Left lobe of liver (tissue), 2 donors: ENCODE measurements at regions not wholly inside any gene's neighbourhood (a gene's known extent, or its start where the extent isn't known, plus 50 kb on each side); places are given as distances from the start of the nearest gene placed in this dataset.
"Not testable (repeated sequence)": the region's sequence is repeated elsewhere in the genome, so short reads cannot be mapped to it uniquely, and the experiment has no call there.

Source experiments
- ATAC-seq: fragments of 200-7000 bp; cut with Tn5 transposase; one replicate; pipeline ENCODE4 v1.9.1; 2020; ENCODE audit warnings: mild to moderate bottlenecking, moderate library complexity
- DNase-seq: peaks from one replicate; pipeline ENCODE4 v3.0.0-alpha.2; 2020; ENCODE audit warnings: low spot score
- donor health status: DM: no; HTN: no; CAD: no; lungs with moderate emphysema.
- donor health status: DM: no; HTN: yes; CAD: no.

DNA sequence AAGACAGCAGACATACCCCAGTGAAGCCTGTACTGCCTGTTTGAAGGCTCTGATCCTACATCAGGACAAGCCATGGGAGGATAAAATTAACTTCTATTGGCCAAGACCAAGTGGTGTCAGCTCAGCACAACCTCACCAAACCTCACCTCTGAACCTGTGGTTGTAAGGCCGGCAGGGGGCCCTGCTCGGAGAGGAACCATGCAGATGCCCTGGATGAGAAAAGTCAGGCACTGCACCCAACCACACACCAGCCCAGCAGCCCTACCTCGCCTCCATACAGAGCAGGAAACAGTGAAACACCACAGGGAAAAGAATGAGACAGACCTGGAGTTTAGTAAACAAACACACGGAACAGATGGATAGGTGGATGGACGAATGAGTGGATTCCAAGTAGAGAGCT, 70.0 kb upstream of the PAX7 start:
- DNase-seq (no peak), ATAC-seq (no peak)

DNA sequence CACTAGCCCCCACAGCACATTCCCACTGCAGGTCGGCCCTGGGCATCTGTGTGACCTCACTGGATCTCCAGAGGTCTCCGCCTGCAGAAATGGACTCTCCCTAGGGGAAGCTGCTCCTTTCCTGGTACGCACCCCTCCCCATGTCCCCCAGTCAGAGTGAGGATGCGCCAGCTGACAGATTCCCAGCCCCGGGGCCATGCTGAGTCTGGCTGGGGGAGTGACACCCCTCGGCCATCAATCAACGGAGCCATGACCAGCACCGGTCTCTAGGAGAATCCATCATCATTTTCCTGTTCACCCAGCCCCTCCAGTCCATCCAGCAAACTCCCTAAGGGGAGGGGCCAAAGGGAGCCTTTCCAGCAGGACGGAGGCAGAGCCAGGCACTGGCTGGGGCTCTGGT, 68.7 kb upstream of the PAX7 start:
- no peak for ATAC-seq
- DNase-seq: no peak

GRCh38 chr1:18564676-18565075, 66.0 kb upstream of the PAX7 start:
- ATAC-seq (no peak), DNase-seq (no peak)

- ATAC-seq (no peak), DNase-seq (no peak)
Observed at GRCh38 chr1:18565321-18565720, 65.3 kb upstream of the PAX7 start.

DNA sequence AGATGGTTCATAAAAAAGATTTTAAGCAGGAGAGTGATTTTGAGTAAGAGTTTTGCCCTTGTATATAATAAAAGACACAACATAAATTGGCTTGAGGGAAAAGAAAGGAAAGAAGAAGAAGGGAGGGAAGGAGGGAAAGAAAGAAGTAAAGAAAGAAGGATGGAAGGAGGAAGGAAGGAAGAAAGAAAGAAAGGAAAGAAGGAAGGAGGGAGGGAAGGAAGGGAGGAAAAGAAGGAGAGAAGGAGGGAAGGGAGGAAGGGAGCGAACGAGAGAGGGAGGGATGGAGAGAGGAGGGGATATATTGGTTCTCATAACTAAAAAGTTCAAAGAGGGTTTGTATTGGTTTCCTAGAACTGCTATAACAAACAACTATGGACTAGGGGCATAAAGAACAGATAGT, 62.2 kb upstream of the PAX7 start:
- DNase-seq (no peak), ATAC-seq (no peak)

GRCh38 chr1:18569251-18569650, 61.4 kb upstream of the PAX7 start:
- no peak for DNase-seq

GRCh38 chr1:18569811-18570545, 60.7 kb upstream of the PAX7 start:
- ATAC-seq (no peak), DNase-seq (no peak)

More at GRCh38 chr1:18569251-18569650, 61.4 kb upstream of the PAX7 start:
- no peak for ATAC-seq

DNA sequence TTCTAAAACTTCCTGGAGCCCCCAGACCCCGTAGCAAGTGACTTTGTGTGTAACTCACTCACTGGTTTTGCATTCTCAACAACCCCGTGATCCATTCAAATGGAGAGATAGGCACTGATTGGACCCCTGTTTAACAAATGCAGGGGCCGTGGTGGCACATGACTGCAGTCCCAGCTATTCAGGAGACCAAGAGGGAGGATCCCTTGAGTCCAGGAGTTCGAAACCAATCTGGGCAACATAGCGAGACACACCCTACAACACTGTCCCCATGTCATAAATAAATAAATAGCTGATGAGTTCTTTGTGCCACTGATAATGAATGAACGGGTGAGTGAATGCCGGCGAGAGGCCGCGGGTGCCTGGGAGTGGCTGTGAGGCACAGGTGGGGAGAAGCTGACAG, 59.4 kb upstream of the PAX7 start:
- no peak for DNase-seq
- ATAC-seq: no peak

GRCh38 chr1:18572022-18572880, 58.4 kb upstream of the PAX7 start:
- DNase-seq (no peak), ATAC-seq (no peak)

DNA sequence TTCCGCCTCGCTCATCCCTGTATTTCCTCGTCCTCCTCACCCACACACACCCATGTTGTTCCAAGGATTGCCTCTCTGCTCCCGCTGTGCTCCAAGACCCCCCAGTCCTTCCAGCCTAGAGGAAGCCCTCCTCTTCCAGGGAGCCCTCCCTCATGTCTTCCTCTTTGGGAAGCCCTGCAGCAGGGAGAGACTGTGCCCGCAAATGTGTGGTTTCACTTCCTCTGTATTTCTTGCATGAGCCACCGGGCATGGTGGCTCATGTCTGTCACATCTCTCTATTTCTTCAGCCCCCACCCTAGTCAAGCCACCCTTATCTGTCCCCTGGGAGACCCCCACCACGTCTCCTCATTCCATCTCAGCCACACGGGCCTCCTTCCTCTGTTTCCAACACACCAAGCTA, 57.5 kb upstream of the PAX7 start:
- no peak for DNase-seq
- ATAC-seq: no peak

GRCh38 chr1:18574754-18575153, 55.9 kb upstream of the PAX7 start:
- ATAC-seq (no peak), DNase-seq (no peak)

DNA sequence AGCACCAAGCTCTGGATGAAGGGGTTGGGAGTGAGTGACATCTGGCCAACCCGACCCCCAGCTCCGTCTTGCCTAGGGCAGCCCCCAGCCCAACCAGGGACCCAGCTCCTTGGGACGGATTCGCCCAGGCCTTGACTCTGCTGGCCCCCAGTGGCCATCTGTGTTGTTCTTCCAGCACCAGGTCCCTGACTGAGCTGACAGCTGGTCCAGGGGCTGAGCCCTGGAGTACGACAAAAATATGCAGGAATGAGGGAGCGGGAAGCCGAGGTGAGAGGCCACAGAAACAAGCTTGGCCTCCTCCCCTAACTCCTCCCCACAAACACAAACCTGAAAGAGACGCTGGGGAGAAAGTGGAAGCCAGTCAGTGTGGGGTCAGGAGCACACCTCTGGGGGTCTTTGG, 55.0 kb upstream of the PAX7 start:
- peak; percentile 54 for DNase-seq
- ATAC-seq: peak; percentile 79

- no peak for DNase-seq
- no peak for ATAC-seq
Observed at GRCh38 chr1:18578271-18578670, 52.4 kb upstream of the PAX7 start.

- not testable (repeated sequence) for ATAC-seq
Observed at GRCh38 chr1:18579267-18579666, 51.4 kb upstream of the PAX7 start.

DNA sequence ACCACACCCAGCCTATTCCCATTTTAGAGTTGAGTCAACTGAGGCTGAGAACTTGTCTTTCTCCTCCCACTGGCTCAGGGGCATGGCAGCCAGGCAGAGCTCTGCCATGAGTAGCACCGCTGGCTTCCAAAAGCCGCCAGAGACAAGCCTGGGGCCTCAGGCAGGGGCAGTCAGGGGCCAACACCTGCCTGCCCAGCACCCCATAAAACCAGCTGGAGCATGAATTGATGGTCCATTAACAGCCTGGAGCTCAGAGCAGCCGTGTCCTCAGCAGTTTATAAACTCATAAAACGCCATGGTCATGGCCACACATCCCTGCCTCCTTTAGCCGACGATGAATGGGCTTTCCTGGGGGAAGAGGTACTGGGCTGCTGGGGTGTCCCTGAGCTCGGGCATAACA, 50.6 kb upstream of the PAX7 start:
- no peak for ATAC-seq

More at GRCh38 chr1:18579267-18579666, 51.4 kb upstream of the PAX7 start:
- not testable (repeated sequence) for DNase-seq

DNA sequence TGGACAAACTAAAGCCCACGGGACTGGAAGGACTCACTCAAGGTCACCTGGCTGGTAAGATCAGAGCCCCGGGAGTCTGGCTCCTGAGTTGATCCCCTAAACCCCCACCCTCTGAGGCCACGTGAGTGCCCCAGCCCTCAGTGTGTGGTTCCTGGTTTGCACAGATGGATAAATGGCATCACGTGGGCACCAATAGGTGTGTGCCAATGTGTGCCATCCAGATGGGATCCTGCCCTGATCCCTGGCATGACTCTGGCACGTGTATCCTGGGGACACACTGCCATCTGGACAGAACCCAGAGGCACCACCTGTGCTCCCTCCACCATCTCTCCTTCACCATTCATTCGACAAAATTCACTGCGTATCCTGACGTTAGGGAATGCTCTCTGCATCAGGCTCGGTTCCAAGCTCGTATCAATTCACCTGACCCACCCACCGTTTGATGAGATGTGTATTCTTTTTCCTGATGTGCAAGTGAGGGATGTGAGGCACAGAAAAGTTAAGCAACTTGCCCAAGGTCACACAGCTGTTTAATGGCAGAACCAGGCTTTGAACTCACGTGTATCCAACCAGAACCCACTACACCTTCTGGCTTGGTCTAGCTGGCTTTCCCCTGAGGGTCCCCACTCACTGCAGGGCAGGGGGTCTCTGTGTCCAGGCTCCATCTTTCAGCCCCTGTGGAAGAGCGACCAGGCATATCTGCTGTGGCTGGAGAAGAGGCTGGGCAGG, 49.8 kb upstream of the PAX7 start:
- DNase-seq: no peak
- ATAC-seq: no peak

More for the DNA sequence above, 50.6 kb upstream of the PAX7 start:
- DNase-seq: no peak
